ENCODE measurements at regions not wholly inside any gene's neighbourhood (a gene's known extent, or its start where the extent isn't known, plus 50 kb on each side); places are given as distances from the start of the nearest gene placed in this dataset.
"Not testable (repeated sequence)": the region's sequence is repeated elsewhere in the genome, so short reads cannot be mapped to it uniquely, and the experiment has no call there.

DNA sequence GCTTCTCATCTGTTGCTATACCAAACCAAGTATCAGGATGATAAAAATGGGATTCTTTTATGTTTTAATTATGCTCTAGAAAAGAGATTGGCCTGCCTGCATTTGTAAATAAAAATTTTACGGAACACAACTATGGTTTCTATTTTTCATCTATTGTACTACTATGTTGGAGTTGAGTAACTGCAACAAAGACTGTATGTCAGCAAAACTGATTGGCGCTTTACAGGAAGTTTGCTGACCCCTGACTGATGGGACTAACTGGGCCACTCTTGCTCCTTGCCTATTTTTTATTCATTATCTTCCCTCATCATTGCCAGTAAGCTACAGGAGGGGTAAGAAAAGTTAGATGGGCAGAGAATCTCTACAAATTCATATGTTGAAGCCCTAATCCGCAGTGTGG, 242.3 kb downstream of the FSIP2 start:
- no peak for DNase-seq (ENCODE audit: low read depth)
- TF ChIP-seq, protein P1, sequence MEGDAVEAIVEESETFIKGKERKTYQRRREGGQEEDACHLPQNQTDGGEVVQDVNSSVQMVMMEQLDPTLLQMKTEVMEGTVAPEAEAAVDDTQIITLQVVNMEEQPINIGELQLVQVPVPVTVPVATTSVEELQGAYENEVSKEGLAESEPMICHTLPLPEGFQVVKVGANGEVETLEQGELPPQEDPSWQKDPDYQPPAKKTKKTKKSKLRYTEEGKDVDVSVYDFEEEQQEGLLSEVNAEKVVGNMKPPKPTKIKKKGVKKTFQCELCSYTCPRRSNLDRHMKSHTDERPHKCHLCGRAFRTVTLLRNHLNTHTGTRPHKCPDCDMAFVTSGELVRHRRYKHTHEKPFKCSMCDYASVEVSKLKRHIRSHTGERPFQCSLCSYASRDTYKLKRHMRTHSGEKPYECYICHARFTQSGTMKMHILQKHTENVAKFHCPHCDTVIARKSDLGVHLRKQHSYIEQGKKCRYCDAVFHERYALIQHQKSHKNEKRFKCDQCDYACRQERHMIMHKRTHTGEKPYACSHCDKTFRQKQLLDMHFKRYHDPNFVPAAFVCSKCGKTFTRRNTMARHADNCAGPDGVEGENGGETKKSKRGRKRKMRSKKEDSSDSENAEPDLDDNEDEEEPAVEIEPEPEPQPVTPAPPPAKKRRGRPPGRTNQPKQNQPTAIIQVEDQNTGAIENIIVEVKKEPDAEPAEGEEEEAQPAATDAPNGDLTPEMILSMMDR (IDR thresholded peaks at IDR 0.05; ENCODE audit: insufficient read depth, low read depth, low read length), result no peak
- no peak overlapping the region for H3K4me3 ChIP-seq (ENCODE audit: low read depth, low read length)

DNA sequence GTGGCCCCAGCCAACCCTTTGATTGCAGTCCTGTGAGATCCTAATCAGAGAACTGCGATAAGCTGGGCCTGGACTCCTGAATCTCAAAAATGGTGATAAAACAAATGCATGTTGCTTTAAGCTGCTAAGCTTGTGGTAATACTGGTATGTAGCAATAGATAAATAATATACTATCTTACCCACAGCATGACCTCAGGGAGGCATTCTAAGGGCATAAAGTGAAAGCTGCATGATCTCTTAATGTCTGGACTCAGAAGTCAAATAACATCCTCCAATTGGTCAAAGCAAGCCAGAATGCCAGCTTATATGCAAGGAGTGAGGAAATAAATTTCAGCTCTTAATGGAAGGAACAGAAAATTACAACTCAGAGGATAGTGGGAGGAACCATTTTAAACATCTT, 246.1 kb downstream of the FSIP2 start:
- peak; percentile 30 for DNase-seq (ENCODE audit: low read depth)
- TF ChIP-seq, protein P1 (IDR thresholded peaks at IDR 0.05; ENCODE audit: insufficient read depth, low read depth, low read length), result no peak
- H3K4me3 ChIP-seq (ENCODE audit: low read depth, low read length), result no peak overlapping the region

DNA sequence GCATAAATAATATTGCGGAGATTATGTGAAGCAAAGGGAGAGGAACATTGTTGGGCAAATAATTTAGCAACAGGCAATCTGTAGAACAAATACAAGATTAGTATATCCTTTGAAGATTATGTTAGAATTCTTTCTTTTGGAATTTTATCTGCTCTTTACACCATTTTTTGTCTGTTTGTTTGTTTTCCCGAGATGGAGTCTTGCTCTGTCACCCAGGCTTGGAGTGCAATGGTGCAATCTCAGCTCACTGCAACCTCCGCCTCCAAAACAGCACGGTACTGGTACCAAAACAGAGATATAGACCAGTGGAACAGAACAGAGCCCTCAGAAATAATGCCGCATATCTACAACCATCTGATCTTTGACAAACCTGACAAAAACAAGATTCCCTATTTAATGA, 250.3 kb downstream of the FSIP2 start:
- DNase-seq (ENCODE audit: low read depth); H3K4me3 ChIP-seq (ENCODE audit: low read depth, low read length): not testable (repeated sequence)

DNA sequence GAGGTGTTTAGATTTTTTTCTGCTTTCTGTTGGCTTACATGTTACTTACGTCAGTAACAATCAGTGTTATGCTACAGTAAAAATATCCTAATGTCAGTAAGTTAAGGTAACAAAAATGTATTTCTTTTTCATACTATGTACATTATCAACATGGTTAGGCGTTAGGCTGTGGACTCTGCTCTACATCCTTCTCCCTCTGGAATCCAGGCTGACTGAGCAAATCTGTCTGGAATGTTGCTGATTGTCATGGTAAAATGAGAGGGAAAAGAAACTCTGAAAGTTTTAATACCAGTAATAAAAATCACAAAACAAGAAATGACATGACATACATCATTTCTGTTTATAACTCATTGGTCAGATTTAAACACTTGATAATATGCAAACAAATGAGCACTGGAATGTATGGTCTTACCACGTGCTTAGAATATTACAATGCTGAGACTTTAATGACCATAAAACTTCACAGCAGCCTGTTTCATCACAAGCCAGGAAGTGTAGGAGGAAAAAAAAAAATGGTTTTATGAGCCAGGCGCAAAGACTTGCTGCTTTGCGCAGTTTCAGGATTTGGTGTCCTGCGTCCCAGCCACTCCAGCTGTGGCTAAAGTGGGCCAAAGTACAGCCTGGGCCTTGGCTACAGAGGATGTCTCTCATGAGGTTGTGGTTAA, 252.4 kb downstream of the FSIP2 start:
- peak; percentile 89 for DNase-seq (ENCODE audit: low read depth)
- H3K4me3 ChIP-seq (ENCODE audit: low read depth, low read length), result no peak overlapping the region
- TF ChIP-seq, protein P1 (IDR thresholded peaks at IDR 0.05; ENCODE audit: insufficient read depth, low read depth, low read length), result no peak

DNA sequence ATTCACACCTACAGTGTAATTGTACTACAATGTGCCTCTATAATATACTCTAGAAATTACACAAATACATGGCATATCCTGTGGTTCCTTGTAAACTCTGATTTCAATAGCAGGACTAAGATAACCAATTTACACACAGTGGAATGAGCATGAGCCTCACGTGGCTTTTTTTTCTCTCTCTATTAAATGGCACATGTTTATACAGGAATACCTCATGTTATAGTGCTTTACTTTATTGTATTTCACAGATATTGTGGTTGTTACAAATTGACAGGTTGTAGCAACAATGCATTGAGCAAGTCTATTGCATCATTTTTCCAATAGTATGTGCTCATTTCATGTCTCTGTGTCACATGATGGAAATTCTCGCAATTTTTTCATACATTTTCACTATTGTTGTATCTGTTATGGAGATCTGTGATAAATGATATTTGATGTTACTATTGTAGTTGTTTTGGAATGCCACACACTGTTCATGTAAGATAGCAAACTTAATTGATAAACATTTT, 260.0 kb downstream of the FSIP2 start:
- no peak for DNase-seq (ENCODE audit: low read depth)
- no peak overlapping the region for H3K4me3 ChIP-seq (ENCODE audit: low read depth, low read length)
- TF ChIP-seq, protein P1 (IDR thresholded peaks at IDR 0.05; ENCODE audit: insufficient read depth, low read depth, low read length), result no peak

DNA sequence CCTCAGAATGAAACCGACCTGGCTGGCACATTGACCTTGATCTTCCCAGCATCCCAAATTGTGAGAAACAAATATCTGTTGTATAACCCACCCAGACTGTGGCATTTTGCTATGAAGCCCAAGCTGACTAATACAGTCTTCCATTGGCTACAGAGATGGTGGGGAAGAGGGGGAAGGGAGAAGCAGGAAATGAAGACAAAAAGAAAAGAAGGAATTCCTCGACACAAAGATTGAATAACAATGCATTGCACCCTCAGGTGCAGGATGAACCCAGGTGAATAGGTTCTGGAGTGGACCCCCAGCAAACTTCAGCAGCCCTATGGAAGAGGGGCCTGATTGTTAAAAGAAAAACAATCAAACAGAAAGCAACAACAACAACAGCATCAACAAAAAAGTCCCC, 270.7 kb downstream of the FSIP2 start:
- TF ChIP-seq, protein P1 (IDR thresholded peaks at IDR 0.05; ENCODE audit: insufficient read depth, low read depth, low read length), result no peak
- DNase-seq (ENCODE audit: low read depth), result no peak
- no peak overlapping the region for H3K4me3 ChIP-seq (ENCODE audit: low read depth, low read length)

DNA sequence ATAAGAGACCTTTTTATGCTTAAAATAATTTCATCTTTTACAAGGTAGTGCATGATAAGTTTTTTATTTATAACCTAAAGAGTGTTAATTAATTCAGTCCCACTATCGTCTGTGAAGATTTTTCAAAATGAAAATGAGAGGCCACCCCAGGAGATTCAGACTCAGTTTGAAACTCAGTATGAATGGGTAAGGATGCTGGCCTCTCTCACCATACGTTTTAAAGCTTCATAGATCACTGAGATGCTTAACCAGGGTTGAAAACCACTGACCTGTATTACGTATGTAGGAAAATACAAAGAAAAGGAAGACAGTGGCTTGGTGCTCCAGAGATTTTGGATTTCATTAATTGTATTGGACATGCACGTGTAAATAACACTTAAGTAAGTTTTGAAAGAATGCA, 278.7 kb downstream of the FSIP2 start:
- no peak overlapping the region for H3K4me3 ChIP-seq (ENCODE audit: low read depth, low read length)
- TF ChIP-seq, protein P1 (IDR thresholded peaks at IDR 0.05; ENCODE audit: insufficient read depth, low read depth, low read length), result no peak
- DNase-seq (ENCODE audit: low read depth), result no peak
